Activated T-cell treated with anti-CD3 and anti-CD28 coated beads, Interleukin-2, amount 50 U/mL, for 1 hour (primary cell): ENCODE measurements at regions not wholly inside any gene's neighbourhood (a gene's known extent, or its start where the extent isn't known, plus 50 kb on each side); places are given as distances from the start of the nearest gene placed in this dataset.
"Not testable (repeated sequence)": the region's sequence is repeated elsewhere in the genome, so short reads cannot be mapped to it uniquely, and the experiment has no call there.

Experiments used
- DNase-seq: peaks from one replicate; pipeline ENCODE4 v3.0.0-alpha.2; 2020

DNA sequence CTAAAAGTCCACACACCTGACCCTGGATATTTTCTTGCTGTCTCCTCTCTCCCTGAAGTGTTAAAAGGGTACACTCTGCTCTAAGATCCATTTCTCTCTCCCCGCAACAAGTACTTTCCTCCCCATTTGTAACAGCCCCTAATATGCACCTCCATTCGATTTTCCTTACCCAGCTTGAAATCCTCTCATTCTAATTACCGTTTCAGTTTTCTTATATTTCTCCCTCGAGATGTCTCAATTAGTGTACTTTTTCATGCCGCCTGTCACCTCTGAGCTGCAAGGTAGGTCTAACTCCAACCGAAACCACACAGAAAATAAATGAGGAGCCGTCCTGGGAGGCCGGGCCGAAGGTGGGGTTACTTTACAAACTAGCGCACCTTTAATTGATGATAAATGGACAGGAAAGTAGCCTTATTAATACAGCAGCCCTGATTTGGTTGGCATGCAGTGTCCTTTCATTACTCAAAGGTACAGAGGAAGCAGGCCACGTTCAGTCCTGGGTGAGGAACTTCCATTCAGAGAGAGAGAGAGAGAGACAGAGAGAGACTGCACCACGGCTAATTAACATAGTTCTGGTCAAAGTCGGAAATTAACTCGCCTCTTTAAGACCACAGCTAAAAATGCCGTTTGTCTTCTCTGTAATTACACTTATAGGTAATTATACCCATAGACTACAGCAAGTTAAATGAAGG is 319.9 kb downstream of the ARRDC4 start:
- no peak for DNase-seq

GRCh38 chr15:98281130-98281529 is 320.6 kb downstream of the ARRDC4 start:
- DNase-seq: no peak

GRCh38 chr15:98282656-98283332 is 322.3 kb downstream of the ARRDC4 start:
- DNase-seq: no peak

DNA sequence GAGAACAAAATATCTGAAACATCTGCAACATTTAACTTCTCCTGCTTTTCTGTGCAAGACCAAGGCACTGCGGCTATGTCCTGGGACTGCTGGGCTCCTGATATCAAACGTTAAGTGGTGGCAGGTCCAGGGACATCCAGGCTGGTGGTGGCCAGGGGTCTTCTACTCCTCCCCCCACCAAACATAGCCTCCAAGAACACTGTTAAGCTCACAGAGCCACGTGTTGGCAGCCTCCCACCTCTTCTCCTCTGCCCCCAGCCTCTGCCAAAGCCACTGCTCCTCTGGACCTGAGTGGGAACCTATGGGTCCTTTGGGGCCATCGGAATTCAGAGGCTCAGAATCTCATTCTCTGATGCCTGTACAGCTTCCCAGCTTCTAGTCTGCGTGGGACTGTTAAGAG is 325.7 kb downstream of the ARRDC4 start:
- DNase-seq: no peak

- DNase-seq: no peak
These were observed 326.3 kb downstream of the ARRDC4 start for GRCh38 chr15:98286831-98287230.

- DNase-seq: no peak
These were observed 327.6 kb downstream of the ARRDC4 start for GRCh38 chr15:98288091-98288590.

GRCh38 chr15:98289747-98290146 is 329.2 kb downstream of the ARRDC4 start:
- no peak for DNase-seq

- no peak for DNase-seq
These were observed 332.1 kb downstream of the ARRDC4 start for GRCh38 chr15:98292442-98293240.

GRCh38 chr15:98294126-98294525 is 333.6 kb downstream of the ARRDC4 start:
- no peak for DNase-seq

DNA sequence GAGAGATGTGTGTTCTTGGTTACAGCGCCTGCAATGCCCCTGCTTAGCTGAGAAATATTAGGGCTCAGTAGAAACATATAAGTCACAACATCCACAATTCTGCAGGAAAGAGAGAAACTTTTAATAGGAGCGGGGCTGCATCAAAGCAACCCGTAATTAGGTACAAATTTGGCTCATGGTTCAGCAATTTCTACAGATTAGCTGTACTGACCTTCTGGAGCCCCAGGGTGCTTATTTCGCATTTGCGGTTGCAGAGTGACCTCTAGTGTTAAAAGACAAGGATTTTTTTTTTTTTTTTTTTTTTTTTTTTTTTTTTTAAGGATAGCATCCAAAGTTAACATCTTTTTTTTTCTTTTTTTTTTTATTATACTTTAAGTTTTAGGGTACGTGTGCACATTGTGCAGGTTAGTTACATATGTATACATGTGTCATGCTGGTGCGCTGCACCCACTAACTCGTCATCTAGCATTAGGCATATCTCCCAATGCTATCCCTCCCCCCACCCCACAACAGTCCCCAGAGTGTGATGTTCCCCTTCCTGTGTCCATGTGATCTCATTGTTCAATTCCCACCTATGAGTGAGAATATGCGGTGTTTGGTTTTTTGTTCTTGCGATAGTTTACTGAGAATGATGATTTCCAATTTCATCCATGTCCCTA is 334.7 kb downstream of the ARRDC4 start:
- not testable (repeated sequence) for DNase-seq

- no peak for DNase-seq
These were observed 336.1 kb downstream of the ARRDC4 start for GRCh38 chr15:98296653-98297052.

- no peak for DNase-seq
These were observed 343.9 kb downstream of the ARRDC4 start for GRCh38 chr15:98304371-98304770.

- DNase-seq: no peak
These were observed 340.2 kb upstream of the IGF1R start for GRCh38 chr15:98308117-98308516.

GRCh38 chr15:98311566-98312188 is 336.7 kb upstream of the IGF1R start:
- peak; percentile 52 for DNase-seq

- DNase-seq: no peak
These were observed 335.4 kb upstream of the IGF1R start for GRCh38 chr15:98312913-98313312.

DNA sequence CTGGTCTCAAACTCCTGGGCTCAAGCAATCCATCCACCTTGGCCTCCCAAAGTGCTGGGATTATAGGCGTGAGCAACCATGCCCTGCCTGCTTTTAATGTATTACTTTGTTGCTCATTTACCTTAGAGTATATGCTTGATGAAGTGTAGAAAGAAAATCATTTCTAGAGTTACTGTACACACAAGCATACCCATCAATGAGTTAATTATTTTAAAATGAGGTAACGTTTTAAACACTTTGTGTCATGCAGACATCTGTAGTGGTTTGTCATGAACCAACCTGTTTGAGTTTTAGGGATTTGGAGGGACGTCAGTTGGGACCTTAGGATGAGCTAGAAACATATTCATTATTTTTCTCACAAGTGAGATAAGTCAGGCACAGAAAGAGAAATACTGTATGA is 332.4 kb upstream of the IGF1R start:
- no peak for DNase-seq

GRCh38 chr15:98321896-98322295 is 326.4 kb upstream of the IGF1R start:
- DNase-seq: no peak

DNA sequence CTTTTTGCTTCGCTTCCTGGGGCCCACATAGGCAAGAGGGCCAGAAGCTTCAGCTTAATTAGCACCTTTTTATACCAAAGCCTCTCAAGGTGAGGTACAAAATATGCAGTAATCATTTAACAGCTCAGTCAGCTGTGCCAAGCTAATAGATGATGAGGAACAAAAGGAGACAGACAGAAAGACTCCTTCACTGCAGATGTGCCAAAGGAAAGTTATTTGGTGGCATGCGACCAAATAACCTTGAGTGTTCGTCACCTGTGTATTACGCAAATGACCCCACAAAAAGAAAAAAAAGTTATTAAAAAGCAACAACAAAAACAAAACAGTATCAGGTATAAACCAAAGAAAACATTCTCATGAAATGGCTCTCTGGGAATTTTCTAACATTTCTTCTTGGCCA is 325.8 kb upstream of the IGF1R start:
- DNase-seq: no peak

GRCh38 chr15:98324341-98324970 is 323.9 kb upstream of the IGF1R start:
- DNase-seq: no peak

DNA sequence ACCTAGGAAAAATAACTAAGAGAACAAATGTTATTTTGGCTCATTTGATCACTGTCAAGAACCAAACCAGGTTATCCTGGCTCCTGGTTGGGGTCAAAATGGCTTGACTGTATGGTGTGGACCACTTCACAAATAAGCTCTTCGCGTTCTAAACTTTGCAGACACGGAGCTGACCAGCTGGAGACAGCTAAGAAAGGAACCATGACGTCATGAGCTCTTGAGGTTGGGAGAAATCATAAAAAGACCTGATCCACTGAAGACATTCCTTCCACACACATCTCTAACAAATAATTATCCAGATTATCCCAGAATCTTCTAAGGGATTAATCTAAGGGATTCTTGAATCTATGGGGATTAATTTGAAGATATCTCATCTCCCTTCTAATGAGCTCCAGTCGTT is 321.5 kb upstream of the IGF1R start:
- no peak for DNase-seq

GRCh38 chr15:98330258-98330657 is 318.1 kb upstream of the IGF1R start:
- DNase-seq: no peak
